HCT116 (cell line): ENCODE measurements at regions not wholly inside any gene's neighbourhood (a gene's known extent, or its start where the extent isn't known, plus 50 kb on each side); places are given as distances from the start of the nearest gene placed in this dataset.

Source experiments
- EGR1 ChIP-seq: IDR thresholded peaks from 2 replicates; pipeline ENCODE4 v1.6.1; 2012; ENCODE audit warnings: low read depth
- ELF1 ChIP-seq: IDR thresholded peaks from 2 replicates; pipeline ENCODE4 v1.6.1; 2012; ENCODE audit warnings: low read depth, borderline replicate concordance
- JUND ChIP-seq: IDR thresholded peaks from 2 replicates; pipeline ENCODE4 v1.6.1; 2012
- POLR2AphosphoS5 ChIP-seq: IDR thresholded peaks from 2 replicates; pipeline ENCODE4 v1.6.1; 2011; ENCODE audit warnings: mild to moderate bottlenecking, low read depth, low read length, moderate library complexity
- RAD21 ChIP-seq: IDR thresholded peaks from 2 replicates; pipeline ENCODE4 v1.6.1; 2012; ENCODE audit warnings: low read depth, mild to moderate bottlenecking
- REST ChIP-seq: IDR thresholded peaks from 2 replicates; pipeline ENCODE4 v1.6.1; 2012; ENCODE audit warnings: low read depth
- SIN3A ChIP-seq: IDR thresholded peaks from 2 replicates; pipeline ENCODE4 v1.6.1; 2012; ENCODE audit warnings: low read depth
- SP1 ChIP-seq: IDR thresholded peaks from 2 replicates; pipeline ENCODE4 v1.6.1; 2012; ENCODE audit warnings: low read depth
- YY1 ChIP-seq: IDR thresholded peaks from 2 replicates; pipeline ENCODE4 v1.6.1; 2011; ENCODE audit warnings: low read length, low read depth, moderate library complexity, mild to moderate bottlenecking; ENCODE audit not compliant: insufficient replicate concordance; ENCODE audit errors: extremely low read depth
- TF ChIP-seq, protein P1 (sequence below), 3 experiments: fragments of 200-600 bp in 1 of 3; sonication (generic) in 1 of 3; IDR thresholded peaks in 2 of 3; conservative IDR thresholded peaks in 1 of 3; 2 replicates each; pipeline ENCODE4 v1.5.1; 2012 to 2017; ENCODE audit warnings: low read depth in 2 of 3, low read length in 2 of 3, antibody characterized with exemption in 1 of 3, borderline replicate concordance in 1 of 3, control low read depth in 1 of 3, mild to moderate bottlenecking in 1 of 3, mixed read lengths in 1 of 3, mixed run types in 1 of 3, moderate library complexity in 1 of 3; ENCODE audit not compliant: insufficient read depth in 1 of 3

GRCh38 chr2:122329278-122329677 is 573.8 kb downstream of the TSN start:
- TF ChIP-seq ELF1 (no peak), SIN3A (no peak), RAD21 (no peak), SP1 (no peak), POLR2AphosphoS5 (no peak), REST (no peak), YY1 (no peak), JUND (no peak), EGR1 (no peak)
- TF ChIP-seq, protein P1, sequence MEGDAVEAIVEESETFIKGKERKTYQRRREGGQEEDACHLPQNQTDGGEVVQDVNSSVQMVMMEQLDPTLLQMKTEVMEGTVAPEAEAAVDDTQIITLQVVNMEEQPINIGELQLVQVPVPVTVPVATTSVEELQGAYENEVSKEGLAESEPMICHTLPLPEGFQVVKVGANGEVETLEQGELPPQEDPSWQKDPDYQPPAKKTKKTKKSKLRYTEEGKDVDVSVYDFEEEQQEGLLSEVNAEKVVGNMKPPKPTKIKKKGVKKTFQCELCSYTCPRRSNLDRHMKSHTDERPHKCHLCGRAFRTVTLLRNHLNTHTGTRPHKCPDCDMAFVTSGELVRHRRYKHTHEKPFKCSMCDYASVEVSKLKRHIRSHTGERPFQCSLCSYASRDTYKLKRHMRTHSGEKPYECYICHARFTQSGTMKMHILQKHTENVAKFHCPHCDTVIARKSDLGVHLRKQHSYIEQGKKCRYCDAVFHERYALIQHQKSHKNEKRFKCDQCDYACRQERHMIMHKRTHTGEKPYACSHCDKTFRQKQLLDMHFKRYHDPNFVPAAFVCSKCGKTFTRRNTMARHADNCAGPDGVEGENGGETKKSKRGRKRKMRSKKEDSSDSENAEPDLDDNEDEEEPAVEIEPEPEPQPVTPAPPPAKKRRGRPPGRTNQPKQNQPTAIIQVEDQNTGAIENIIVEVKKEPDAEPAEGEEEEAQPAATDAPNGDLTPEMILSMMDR (IDR thresholded peaks at IDR 0.05 in 2 of 3, conservative IDR thresholded peaks at IDR 0.05 in 1 of 3; ENCODE audit: borderline replicate concordance in 1 of 3, insufficient read depth in 1 of 3, low read depth in 2 of 3, low read length in 2 of 3), result no peak
